GM12878 (cell line): ENCODE measurements at regions not wholly inside any gene's neighbourhood (a gene's known extent, or its start where the extent isn't known, plus 50 kb on each side); places are given as distances from the start of the nearest gene placed in this dataset.

ENCODE experiments used
- ATAC-seq: fragments of 200-7000 bp; cut with Tn5 transposase; 3 replicates; pipeline ENCODE4 v1.9.1; 2020; ENCODE audit warnings: mild to moderate bottlenecking, moderate library complexity
- BruUV-seq: library from RNA; stranded (reverse); fragments of 400-500 nt; replicated peaks from 2 replicates; lab custom pipeline; 2021; lab: Mats Ljungman, UMichigan
- CTCF ChIA-PET: fragments of 300-600 bp; sonication (Branson Sonifier 250); formaldehyde crosslinking; extraction: SDS; loops from one replicate; lab custom pipeline; 2021; ENCODE audit warnings: inconsistent platforms; lab: Yijun Ruan, JAX
- POLR2A ChIA-PET: fragments of 350-600 bp; formaldehyde crosslinking; extraction: SDS; loops from one replicate; lab custom pipeline; 2021; ENCODE audit warnings: inconsistent platforms; lab: Charles Lee
- RAD21 ChIA-PET: fragments of 300-600 bp; sonication (Branson Sonifier 250); formaldehyde crosslinking; loops from one replicate; lab custom pipeline; 2023; ENCODE audit warnings: antibody characterized with exemption; ENCODE audit not compliant: unreplicated experiment; lab: Charles Lee
- SMC1A ChIA-PET: fragments of 300-600 bp; sonication (Branson Sonifier 250); formaldehyde crosslinking; loops from one replicate; lab custom pipeline; 2023; ENCODE audit not compliant: unreplicated experiment, uncharacterized antibody; lab: Charles Lee
- DNase-seq: peaks from one replicate; pipeline ENCODE4 v3.0.0-alpha.2; 2011; ENCODE audit warnings: low read depth, low spot score
- FAIRE-seq: peaks from 3 replicates; lab custom pipeline; 2011; peaks lifted over from hg19 to GRCh38; lab: Jason Lieb, UNC
- H2AFZ ChIP-seq: 2 replicates; pipeline ENCODE4 v1.6.0; 2011; ENCODE audit warnings: low read depth, low read length, control low read depth; ENCODE audit not compliant: control insufficient read depth
- H3K27ac ChIP-seq: 2 replicates; pipeline ENCODE4 v1.5.1; 2011; ENCODE audit warnings: control low read depth; ENCODE audit not compliant: control insufficient read depth, insufficient read depth
- H3K27me3 ChIP-seq, 2 experiments: replicated peaks in 1 of 2; 2 replicates each; pipeline versions ENCODE4 v1.6.0 to v1.6.1; 2011; ENCODE audit warnings: low read length in 1 of 2; ENCODE audit not compliant: control insufficient read depth in 2 of 2, insufficient read depth in 2 of 2
- H3K36me3 ChIP-seq, 2 experiments: 2 replicates each; pipeline ENCODE4 v1.5.1; 2011; ENCODE audit warnings: low read length in 1 of 2; ENCODE audit not compliant: control insufficient read depth in 2 of 2, insufficient read depth in 2 of 2
- H3K4me1 ChIP-seq: 2 replicates; pipeline ENCODE4 v1.6.1; 2011; ENCODE audit warnings: mild to moderate bottlenecking, low read length, moderate library complexity, mixed read lengths; ENCODE audit not compliant: control insufficient read depth, insufficient read depth
- H3K4me2 ChIP-seq: 2 replicates; pipeline ENCODE4 v1.6.0; 2011; ENCODE audit warnings: control low read depth; ENCODE audit not compliant: control insufficient read depth, insufficient read depth
- H3K4me3 ChIP-seq: fragments of 200-600 bp; sonication (generic); 2 replicates; pipeline ENCODE4 v1.5.1; 2016
- H3K79me2 ChIP-seq: 2 replicates; pipeline ENCODE4 v1.6.0; 2011; ENCODE audit warnings: low read length; ENCODE audit not compliant: control insufficient read depth, insufficient read depth
- H3K9ac ChIP-seq: 2 replicates; pipeline ENCODE4 v1.8.0; 2011; ENCODE audit warnings: low read length, control low read depth, mixed read lengths; ENCODE audit not compliant: control insufficient read depth, insufficient read depth
- H3K9me3 ChIP-seq: replicated peaks from 3 replicates; pipeline ENCODE4 v1.5.1; 2011; ENCODE audit warnings: mild to moderate bottlenecking, low read length; ENCODE audit not compliant: control insufficient read depth, insufficient read depth
- H4K20me1 ChIP-seq: 2 replicates; pipeline ENCODE4 v1.6.0; 2011; ENCODE audit not compliant: control insufficient read depth, insufficient read depth
- BMI1 ChIP-seq: fragments of 450-650 bp; IDR thresholded peaks from 2 replicates; pipeline ENCODE4 v1.6.1; 2016; ENCODE audit warnings: mild to moderate bottlenecking, moderate library complexity, borderline replicate concordance
- CBFB ChIP-seq: IDR thresholded peaks from 2 replicates; pipeline ENCODE4 v1.6.1; 2016; ENCODE audit warnings: antibody characterized with exemption, low read depth
- CEBPZ ChIP-seq: fragments of 150-350 bp; IDR thresholded peaks from 2 replicates; pipeline ENCODE4 v1.6.1; 2016; ENCODE audit warnings: low read depth, low read length
- EP300 ChIP-seq, 2 experiments: fragments of 150-350 bp in 1 of 2; IDR thresholded peaks; 2 replicates each; pipeline ENCODE4 v1.6.1; 2011 to 2012; ENCODE audit warnings: low read depth in 2 of 2, low read length in 2 of 2, borderline replicate concordance in 1 of 2, improper control_type of control experiment in 1 of 2, inconsistent platforms in 1 of 2; ENCODE audit not compliant: control insufficient read depth in 1 of 2
- FOXK2 ChIP-seq: fragments of 450-650 bp; IDR thresholded peaks from 2 replicates; pipeline ENCODE4 v1.6.1; 2017; ENCODE audit warnings: mild to moderate bottlenecking, moderate library complexity
- NFXL1 ChIP-seq: fragments of 450-650 bp; IDR thresholded peaks from 2 replicates; pipeline ENCODE4 v1.6.1; 2017; ENCODE audit warnings: antibody characterized with exemption, mild to moderate bottlenecking, borderline replicate concordance
- RB1 ChIP-seq: fragments of 450-650 bp; formaldehyde crosslinking; IDR thresholded peaks from 2 replicates; pipeline ENCODE4 v1.6.1; 2017; ENCODE audit warnings: mild to moderate bottlenecking, borderline replicate concordance
- TARDBP ChIP-seq: IDR thresholded peaks from 2 replicates; pipeline ENCODE4 v1.6.1; 2016; ENCODE audit warnings: borderline replicate concordance
- TCF3 ChIP-seq: IDR thresholded peaks from 2 replicates; pipeline ENCODE4 v1.6.1; 2012; ENCODE audit warnings: low read depth, mild to moderate bottlenecking, low read length, borderline replicate concordance; ENCODE audit not compliant: insufficient read depth
- YBX1 ChIP-seq: fragments of 450-650 bp; IDR thresholded peaks from 2 replicates; pipeline ENCODE4 v1.6.1; 2016; ENCODE audit warnings: antibody characterized with exemption
- ZNF24 ChIP-seq: fragments of 450-650 bp; IDR thresholded peaks from 2 replicates; pipeline ENCODE4 v1.6.1; 2017; ENCODE audit warnings: antibody characterized with exemption, mild to moderate bottlenecking
- ZNF384 ChIP-seq: IDR thresholded peaks from 2 replicates; pipeline ENCODE4 v1.6.1; 2012; ENCODE audit warnings: low read depth, mild to moderate bottlenecking, low read length, improper control_type of control experiment, borderline replicate concordance
- WGBS: methylation state at CpG from one replicate; pipeline ENCODE4 v1.1.6; 2016; ENCODE audit warnings: low lambda C conversion rate; ENCODE audit not compliant: insufficient replicate concordance, insufficient coverage; ENCODE audit errors: missing lambda C conversion rate; 5-methylcytosine and 5-hydroxymethylcytosine counted together
- in situ Hi-C: fragments of 300-500 bp; cut with MboI; formaldehyde crosslinking; loops from 9 replicates; pipeline ENCODE4 v1.14.3; 2018; ENCODE audit warnings: mixed read lengths
- intact Hi-C: fragments of 100-400 bp; cut with micrococcal nuclease; formaldehyde crosslinking; loops from one replicate; pipeline ENCODE4 v1.14.2; 2022; ENCODE audit not compliant: unreplicated experiment
- TF ChIP-seq, protein P1 (sequence below), 3 experiments: IDR thresholded peaks in 2 of 3; conservative IDR thresholded peaks in 1 of 3; 2 replicates each; pipeline ENCODE4 v1.5.1; 2011; ENCODE audit warnings: low read depth in 3 of 3, low read length in 3 of 3, mild to moderate bottlenecking in 3 of 3, control low read depth in 2 of 3, moderate library complexity in 2 of 3, inconsistent platforms in 1 of 3, mixed read lengths in 1 of 3; ENCODE audit not compliant: control insufficient read depth in 2 of 3, insufficient read depth in 1 of 3; ENCODE audit errors: extremely low read depth in 1 of 3
- TF ChIP-seq, protein P2 (sequence below): fragments of 450-650 bp; IDR thresholded peaks from 2 replicates; pipeline ENCODE4 v1.6.1; 2017; ENCODE audit warnings: mild to moderate bottlenecking

GRCh38 chr2:209076151-209076550 lies 347.7 kb upstream of the MAP2 start:
- Histone ChIP-seq H4K20me1 (no peaks in the 10 kb centered on the region), H3K9ac (no peak overlapping the region), H3K27ac (no peak overlapping the region), H3K36me3 (no peaks in the 10 kb centered on the region), H3K4me3 (no peak overlapping the region), H3K79me2 (no peaks in the 10 kb centered on the region), H3K4me1 (no peaks in the 10 kb centered on the region), H3K27me3 (no peaks in the 10 kb centered on the region), H3K9me3 (no peaks in the 10 kb centered on the region), H3K4me2 (no peak overlapping the region), H2AFZ (no peak overlapping the region)
- 0% methylated on average over 1 of the region's 1 CpG for WGBS
- FAIRE-seq (no peak), DNase-seq (no peak), ATAC-seq (no peak)
- BruUV-seq = no TSS peak
- ChIA-PET POLR2A (no interaction called here), RAD21 (no interaction called here), CTCF (no interaction called here), SMC1A (no interaction called here)
- TF ChIP-seq YBX1 (no peak), NFXL1 (no peak), FOXK2 (no peak), CBFB (no peak), ZNF384 (no peak), TARDBP (no peak), TCF3 (no peak), EP300 (IDR thresholded peaks at IDR 0.05; ENCODE audit: borderline replicate concordance in 1 of 2, control insufficient read depth in 1 of 2, low read depth in 2 of 2, low read length in 2 of 2) (no peak), BMI1 (no peak), ZNF24 (no peak), CEBPZ (no peak), RB1 (no peak)
- TF ChIP-seq, protein P1, sequence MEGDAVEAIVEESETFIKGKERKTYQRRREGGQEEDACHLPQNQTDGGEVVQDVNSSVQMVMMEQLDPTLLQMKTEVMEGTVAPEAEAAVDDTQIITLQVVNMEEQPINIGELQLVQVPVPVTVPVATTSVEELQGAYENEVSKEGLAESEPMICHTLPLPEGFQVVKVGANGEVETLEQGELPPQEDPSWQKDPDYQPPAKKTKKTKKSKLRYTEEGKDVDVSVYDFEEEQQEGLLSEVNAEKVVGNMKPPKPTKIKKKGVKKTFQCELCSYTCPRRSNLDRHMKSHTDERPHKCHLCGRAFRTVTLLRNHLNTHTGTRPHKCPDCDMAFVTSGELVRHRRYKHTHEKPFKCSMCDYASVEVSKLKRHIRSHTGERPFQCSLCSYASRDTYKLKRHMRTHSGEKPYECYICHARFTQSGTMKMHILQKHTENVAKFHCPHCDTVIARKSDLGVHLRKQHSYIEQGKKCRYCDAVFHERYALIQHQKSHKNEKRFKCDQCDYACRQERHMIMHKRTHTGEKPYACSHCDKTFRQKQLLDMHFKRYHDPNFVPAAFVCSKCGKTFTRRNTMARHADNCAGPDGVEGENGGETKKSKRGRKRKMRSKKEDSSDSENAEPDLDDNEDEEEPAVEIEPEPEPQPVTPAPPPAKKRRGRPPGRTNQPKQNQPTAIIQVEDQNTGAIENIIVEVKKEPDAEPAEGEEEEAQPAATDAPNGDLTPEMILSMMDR (IDR thresholded peaks at IDR 0.05 in 2 of 3, conservative IDR thresholded peaks at IDR 0.05 in 1 of 3; ENCODE audit: control insufficient read depth in 2 of 3, extremely low read depth in 1 of 3, insufficient read depth in 1 of 3, low read depth in 3 of 3, low read length in 3 of 3) = no peak
- TF ChIP-seq, protein P2, sequence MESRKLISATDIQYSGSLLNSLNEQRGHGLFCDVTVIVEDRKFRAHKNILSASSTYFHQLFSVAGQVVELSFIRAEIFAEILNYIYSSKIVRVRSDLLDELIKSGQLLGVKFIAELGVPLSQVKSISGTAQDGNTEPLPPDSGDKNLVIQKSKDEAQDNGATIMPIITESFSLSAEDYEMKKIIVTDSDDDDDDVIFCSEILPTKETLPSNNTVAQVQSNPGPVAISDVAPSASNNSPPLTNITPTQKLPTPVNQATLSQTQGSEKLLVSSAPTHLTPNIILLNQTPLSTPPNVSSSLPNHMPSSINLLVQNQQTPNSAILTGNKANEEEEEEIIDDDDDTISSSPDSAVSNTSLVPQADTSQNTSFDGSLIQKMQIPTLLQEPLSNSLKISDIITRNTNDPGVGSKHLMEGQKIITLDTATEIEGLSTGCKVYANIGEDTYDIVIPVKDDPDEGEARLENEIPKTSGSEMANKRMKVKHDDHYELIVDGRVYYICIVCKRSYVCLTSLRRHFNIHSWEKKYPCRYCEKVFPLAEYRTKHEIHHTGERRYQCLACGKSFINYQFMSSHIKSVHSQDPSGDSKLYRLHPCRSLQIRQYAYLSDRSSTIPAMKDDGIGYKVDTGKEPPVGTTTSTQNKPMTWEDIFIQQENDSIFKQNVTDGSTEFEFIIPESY = no peak
- in situ Hi-C loops = no loop called here
- intact Hi-C loops = no loop called here
